22Rv1 (cell line): ENCODE measurements at regions not wholly inside any gene's neighbourhood (a gene's known extent, or its start where the extent isn't known, plus 50 kb on each side); places are given as distances from the start of the nearest gene placed in this dataset.
"Not testable (repeated sequence)": the region's sequence is repeated elsewhere in the genome, so short reads cannot be mapped to it uniquely, and the experiment has no call there.

Experiments used
- ZFX ChIP-seq: fragments of 450-650 bp; IDR thresholded peaks from 2 replicates; pipeline ENCODE4 v1.6.1; 2017; ENCODE audit warnings: antibody characterized with exemption, borderline replicate concordance
- TF ChIP-seq, protein P1 (sequence below): fragments of 450-650 bp; IDR thresholded peaks from 2 replicates; pipeline ENCODE4 v1.5.1; 2017; ENCODE audit warnings: mild to moderate bottlenecking

DNA sequence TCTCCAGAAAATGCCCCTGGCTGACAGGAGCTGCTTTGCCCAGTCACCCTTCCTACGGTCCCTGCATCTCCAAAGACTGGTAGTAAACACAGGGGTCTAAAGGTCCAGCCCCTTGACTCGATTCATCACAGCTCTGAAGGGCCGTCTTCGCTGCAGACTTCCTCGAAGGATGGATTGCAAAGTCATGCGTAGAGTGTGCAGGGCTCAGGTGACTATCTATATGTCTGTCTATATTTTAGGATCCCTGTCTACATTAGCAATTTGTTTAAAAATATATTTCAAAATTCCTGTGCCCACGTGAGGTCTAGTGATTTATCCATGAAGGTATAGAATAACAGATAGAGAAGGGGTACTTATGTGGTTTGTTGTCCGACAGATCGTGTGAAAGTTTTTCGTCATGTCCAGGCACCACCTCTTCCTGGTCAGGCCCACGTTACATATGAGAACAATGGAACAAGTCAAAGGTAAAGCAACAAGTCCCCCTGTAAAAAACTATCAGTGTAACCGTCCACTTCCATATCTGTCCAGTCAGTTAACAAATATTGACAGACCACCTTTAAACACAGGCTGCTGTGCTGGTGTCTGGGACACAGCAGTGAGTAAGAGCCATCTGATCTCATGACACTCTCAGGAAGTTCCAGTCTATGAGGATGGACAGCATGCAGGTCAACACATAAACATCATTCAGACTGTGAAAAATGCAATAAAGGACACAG lies 127.7 kb upstream of the SULF2 start:
- TF ChIP-seq, protein P1, sequence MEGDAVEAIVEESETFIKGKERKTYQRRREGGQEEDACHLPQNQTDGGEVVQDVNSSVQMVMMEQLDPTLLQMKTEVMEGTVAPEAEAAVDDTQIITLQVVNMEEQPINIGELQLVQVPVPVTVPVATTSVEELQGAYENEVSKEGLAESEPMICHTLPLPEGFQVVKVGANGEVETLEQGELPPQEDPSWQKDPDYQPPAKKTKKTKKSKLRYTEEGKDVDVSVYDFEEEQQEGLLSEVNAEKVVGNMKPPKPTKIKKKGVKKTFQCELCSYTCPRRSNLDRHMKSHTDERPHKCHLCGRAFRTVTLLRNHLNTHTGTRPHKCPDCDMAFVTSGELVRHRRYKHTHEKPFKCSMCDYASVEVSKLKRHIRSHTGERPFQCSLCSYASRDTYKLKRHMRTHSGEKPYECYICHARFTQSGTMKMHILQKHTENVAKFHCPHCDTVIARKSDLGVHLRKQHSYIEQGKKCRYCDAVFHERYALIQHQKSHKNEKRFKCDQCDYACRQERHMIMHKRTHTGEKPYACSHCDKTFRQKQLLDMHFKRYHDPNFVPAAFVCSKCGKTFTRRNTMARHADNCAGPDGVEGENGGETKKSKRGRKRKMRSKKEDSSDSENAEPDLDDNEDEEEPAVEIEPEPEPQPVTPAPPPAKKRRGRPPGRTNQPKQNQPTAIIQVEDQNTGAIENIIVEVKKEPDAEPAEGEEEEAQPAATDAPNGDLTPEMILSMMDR: not testable (repeated sequence)
- TF ChIP-seq ZFX: not testable (repeated sequence)
